Neural progenitor cell (in vitro differentiated cells): ENCODE measurements at regions not wholly inside any gene's neighbourhood (a gene's known extent, or its start where the extent isn't known, plus 50 kb on each side); places are given as distances from the start of the nearest gene placed in this dataset.

ENCODE experiments used
- CTCF ChIP-seq: fragments of 200-600 bp; sonication (generic); IDR thresholded peaks from 2 replicates; pipeline ENCODE4 v1.5.1; 2017; ENCODE audit warnings: antibody characterized with exemption, mild to moderate bottlenecking
- EZH2 ChIP-seq: fragments of 200-600 bp; sonication (generic); IDR thresholded peaks from 2 replicates; pipeline ENCODE4 v1.6.1; 2017; ENCODE audit warnings: antibody characterized with exemption, mild to moderate bottlenecking, moderate library complexity
- EZH2phosphoT487 ChIP-seq: fragments of 200-600 bp; sonication (generic); IDR thresholded peaks from 2 replicates; pipeline ENCODE4 v1.6.1; 2017; ENCODE audit warnings: antibody characterized with exemption

GRCh38 chr4:64642936-64643335 is 233.7 kb upstream of the TECRL start:
- TF ChIP-seq EZH2: no peak
- no peak for TF ChIP-seq CTCF
- no peak for TF ChIP-seq EZH2phosphoT487
